K562 (cell line): ENCODE measurements at regions not wholly inside any gene's neighbourhood (a gene's known extent, or its start where the extent isn't known, plus 50 kb on each side); places are given as distances from the start of the nearest gene placed in this dataset.

ENCODE experiments used
- ATAC-seq: fragments of 200-7000 bp; cut with Tn5 transposase; 3 replicates; pipeline ENCODE4 v1.9.1; 2020; ENCODE audit warnings: moderate library complexity
- BruUV-seq: library from RNA; stranded (reverse); fragments of 400-500 nt; replicated peaks from 2 replicates; lab custom pipeline; 2021; lab: Mats Ljungman, UMichigan
- CTCF ChIA-PET: fragments of 300-600 bp; formaldehyde crosslinking; extraction: SDS; loops from one replicate; lab custom pipeline; 2021; ENCODE audit warnings: low intra/inter-chr PET ratio; lab: Yijun Ruan, JAX
- POLR2A ChIA-PET: fragments of 300-600, 350-650 bp; sonication (Branson Sonifier 250); formaldehyde crosslinking; extraction: SDS; loops from one replicate; lab custom pipeline; 2021; ENCODE audit warnings: antibody characterized with exemption, inconsistent platforms; lab: Yijun Ruan, JAX
- DNase-seq, 4 experiments: peaks; one replicate each; pipeline versions ENCODE4 v3.0.0 to v3.0.0-alpha.2; 2011 to 2018; ENCODE audit warnings: low spot score in 3 of 4, mixed read lengths in 3 of 4; ENCODE audit errors: extremely low read depth in 1 of 4
- FAIRE-seq: peaks from 2 replicates; lab custom pipeline; 2011; peaks lifted over from hg19 to GRCh38; lab: Jason Lieb, UNC
- H2AFZ ChIP-seq: 2 replicates; pipeline ENCODE4 v1.6.0; 2011; ENCODE audit warnings: low read depth, low read length, control low read depth, inconsistent platforms
- H3K27ac ChIP-seq: fragments of 200-600 bp; 3 replicates; pipeline ENCODE4 v1.8.0; 2011; ENCODE audit warnings: low read depth, mild to moderate bottlenecking, control low read depth, inconsistent platforms, low read length, moderate library complexity, mixed read lengths; ENCODE audit errors: extremely low read depth
- H3K27me3 ChIP-seq, 2 experiments: fragments of 300-600 bp in 1 of 2; 2 replicates in 1 of 2; 3 replicates in 1 of 2; pipeline versions ENCODE4 v1.6.0 to v1.8.0; 2011; ENCODE audit warnings: inconsistent platforms in 2 of 2, low read length in 2 of 2, mild to moderate bottlenecking in 1 of 2, mixed read lengths in 1 of 2, moderate library complexity in 1 of 2; ENCODE audit not compliant: control insufficient read depth in 2 of 2, insufficient read depth in 2 of 2
- H3K36me3 ChIP-seq: fragments of 300-600 bp; 3 replicates; pipeline ENCODE4 v1.8.0; 2011; ENCODE audit warnings: mild to moderate bottlenecking, low read length, inconsistent platforms; ENCODE audit not compliant: control insufficient read depth, insufficient read depth
- H3K4me1 ChIP-seq, 2 experiments: fragments of 200-600 bp in 1 of 2; replicated peaks in 1 of 2; 2 replicates in 1 of 2; 3 replicates in 1 of 2; pipeline versions ENCODE4 v1.5.1 to v1.8.0; 2011; ENCODE audit warnings: inconsistent platforms in 2 of 2, low read length in 2 of 2, mild to moderate bottlenecking in 1 of 2, mixed read lengths in 1 of 2, moderate library complexity in 1 of 2; ENCODE audit not compliant: control insufficient read depth in 2 of 2, insufficient read depth in 2 of 2
- H3K4me2 ChIP-seq: 2 replicates; pipeline ENCODE4 v1.6.1; 2011; ENCODE audit warnings: low read length, control low read depth, inconsistent platforms, mixed read lengths; ENCODE audit not compliant: insufficient read depth
- H3K4me3 ChIP-seq: fragments of 200-600 bp; sonication (generic), shearing (Covaris generic); 2 replicates; pipeline ENCODE4 v1.5.1; 2016; ENCODE audit warnings: control low read depth, inconsistent platforms
- H3K79me2 ChIP-seq: fragments of 200-600 bp; 3 replicates; pipeline ENCODE4 v1.8.0; 2011; ENCODE audit warnings: low read length, inconsistent platforms; ENCODE audit not compliant: control insufficient read depth, insufficient read depth
- H3K9ac ChIP-seq, 2 experiments: 2 replicates each; pipeline versions ENCODE4 v1.6.0 to v1.6.1; 2011; ENCODE audit warnings: low read depth in 2 of 2, low read length in 2 of 2, control low read depth in 1 of 2, inconsistent platforms in 1 of 2, mild to moderate bottlenecking in 1 of 2, mixed read lengths in 1 of 2; ENCODE audit not compliant: insufficient read depth in 1 of 2
- H3K9me1 ChIP-seq: one replicate; pipeline ENCODE4 v1.6.0; 2011; ENCODE audit warnings: inconsistent platforms, mild to moderate bottlenecking, low read length, moderate library complexity; ENCODE audit not compliant: control insufficient read depth, insufficient read depth
- H3K9me3 ChIP-seq: replicated peaks from 2 replicates; pipeline ENCODE4 v1.5.1; 2011; ENCODE audit warnings: low read depth, low read length, inconsistent platforms; ENCODE audit not compliant: control insufficient read depth, insufficient read depth
- H4K20me1 ChIP-seq: replicated peaks from 2 replicates; pipeline ENCODE4 v1.6.1; 2011; ENCODE audit warnings: low read length, inconsistent platforms, mixed read lengths; ENCODE audit not compliant: control insufficient read depth, insufficient read depth
- ATF7 ChIP-seq: fragments of 450-650 bp; IDR thresholded peaks from 2 replicates; pipeline ENCODE4 v1.7.1; 2014; ENCODE audit warnings: mild to moderate bottlenecking, moderate library complexity
- DPF2 ChIP-seq: fragments of 450-650 bp; IDR thresholded peaks from 2 replicates; pipeline ENCODE4 v1.6.1; 2016
- ETV1 ChIP-seq: fragments of 450-650 bp; conservative IDR thresholded peaks from 2 replicates; pipeline ENCODE4 v1.6.1; 2016; ENCODE audit warnings: missing genetic modification characterization, control low read depth, low read depth, missing compliant biosample characterization
- MEF2D ChIP-seq: conservative IDR thresholded peaks from 2 replicates; pipeline ENCODE4 v1.6.1; 2016; ENCODE audit warnings: low read depth, missing genetic modification characterization, missing compliant biosample characterization
- NR2C2 ChIP-seq, 2 experiments: fragments of 200-800 bp in 1 of 2; sonication (Bioruptor generic) in 1 of 2; sonication (generic) in 1 of 2; formaldehyde crosslinking in 1 of 2; IDR thresholded peaks; 2 replicates each; pipeline versions ENCODE4 v1.6.1 to v1.8.0; 2016 to 2022; ENCODE audit warnings: mild to moderate bottlenecking in 1 of 2, missing compliant biosample characterization in 1 of 2, missing genetic modification characterization in 1 of 2, missing genetic modification reagents in 1 of 2
- PRPF4 ChIP-seq: fragments of 200-400 bp; formaldehyde crosslinking; IDR thresholded peaks from one replicate; pipeline ENCODE4 v1.6.1; 2017; ENCODE audit warnings: low read length, low read depth, mild to moderate bottlenecking; ENCODE audit not compliant: insufficient read depth, poor library complexity, severe bottlenecking
- SMARCC2 ChIP-seq: fragments of 450-650 bp; IDR thresholded peaks from 2 replicates; pipeline ENCODE4 v1.6.1; 2017; ENCODE audit warnings: antibody characterized with exemption, moderate library complexity, mild to moderate bottlenecking, low read depth
- ZNF175 ChIP-seq: fragments of 200-800 bp; sonication (Bioruptor generic); IDR thresholded peaks from 2 replicates; pipeline ENCODE4 v1.6.1; 2016; ENCODE audit warnings: low read depth, mild to moderate bottlenecking, missing genetic modification characterization, missing compliant biosample characterization
- ZNF212 ChIP-seq: fragments of 450-650 bp; formaldehyde crosslinking; IDR thresholded peaks from 2 replicates; pipeline ENCODE4 v1.4.0; 2020; ENCODE audit warnings: mild to moderate bottlenecking
- WGBS: fragments of 100-300 bp; shearing (Covaris generic); methylation state at CpG from one replicate; pipeline ENCODE4 v1.1.6; 2016; ENCODE audit warnings: low coverage, mixed read lengths; ENCODE audit not compliant: insufficient coverage; ENCODE audit errors: missing lambda C conversion rate; 5-methylcytosine and 5-hydroxymethylcytosine counted together
- in situ Hi-C: fragments of 300-500 bp; cut with MboI; formaldehyde crosslinking; loops from 4 replicates; pipeline ENCODE4 v1.15.0; 2018; ENCODE audit warnings: inconsistent platforms, mixed read lengths
- intact Hi-C: fragments of 100-400 bp; cut with micrococcal nuclease; formaldehyde crosslinking; loops from 2 replicates; pipeline ENCODE4 v1.14.2; 2022
- TF ChIP-seq, protein P1 (sequence below): fragments of 450-650 bp; IDR thresholded peaks from 2 replicates; pipeline ENCODE4 v1.6.1; 2017; ENCODE audit warnings: antibody characterized with exemption
- TF ChIP-seq, protein P2 (sequence below): sonication (generic); formaldehyde crosslinking; IDR thresholded peaks from 2 replicates; pipeline ENCODE4 v1.9.0; 2022; ENCODE audit warnings: mild to moderate bottlenecking, missing genetic modification reagents

DNA sequence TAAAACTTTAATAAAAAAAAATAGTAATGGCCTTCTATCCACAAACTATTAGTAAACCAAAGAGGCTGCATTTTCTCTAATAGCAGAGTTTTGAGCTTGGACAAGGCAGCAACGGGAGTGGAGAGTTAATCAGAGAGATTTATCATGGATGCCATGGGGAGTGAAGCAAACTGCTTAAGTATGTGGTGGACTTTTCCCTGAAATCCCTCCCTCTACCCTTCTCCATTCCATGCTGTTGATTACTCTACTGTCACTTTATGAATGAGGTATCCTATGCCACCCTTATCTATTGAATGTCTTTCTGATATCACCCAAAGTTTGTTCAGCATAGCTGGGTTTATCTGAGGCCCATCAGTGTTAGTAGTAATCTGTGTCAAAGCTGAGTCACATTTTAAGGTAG, 335.6 kb upstream of the TRAM1L1 start (continued):
- TF ChIP-seq, protein P1, sequence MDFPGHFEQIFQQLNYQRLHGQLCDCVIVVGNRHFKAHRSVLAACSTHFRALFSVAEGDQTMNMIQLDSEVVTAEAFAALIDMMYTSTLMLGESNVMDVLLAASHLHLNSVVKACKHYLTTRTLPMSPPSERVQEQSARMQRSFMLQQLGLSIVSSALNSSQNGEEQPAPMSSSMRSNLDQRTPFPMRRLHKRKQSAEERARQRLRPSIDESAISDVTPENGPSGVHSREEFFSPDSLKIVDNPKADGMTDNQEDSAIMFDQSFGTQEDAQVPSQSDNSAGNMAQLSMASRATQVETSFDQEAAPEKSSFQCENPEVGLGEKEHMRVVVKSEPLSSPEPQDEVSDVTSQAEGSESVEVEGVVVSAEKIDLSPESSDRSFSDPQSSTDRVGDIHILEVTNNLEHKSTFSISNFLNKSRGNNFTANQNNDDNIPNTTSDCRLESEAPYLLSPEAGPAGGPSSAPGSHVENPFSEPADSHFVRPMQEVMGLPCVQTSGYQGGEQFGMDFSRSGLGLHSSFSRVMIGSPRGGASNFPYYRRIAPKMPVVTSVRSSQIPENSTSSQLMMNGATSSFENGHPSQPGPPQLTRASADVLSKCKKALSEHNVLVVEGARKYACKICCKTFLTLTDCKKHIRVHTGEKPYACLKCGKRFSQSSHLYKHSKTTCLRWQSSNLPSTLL = no peak
- TF ChIP-seq DPF2 (no peak), ZNF212 (CRISPR knock-in tag) (no peak), SMARCC2 (no peak), ETV1 (tag) (no peak), NR2C2 (CRISPR knock-in tag; IDR thresholded peaks at IDR 0.05) (no peak), NR2C2 (tag; IDR thresholded peaks at IDR 0.05) (no peak), MEF2D (tag) (no peak)

DNA sequence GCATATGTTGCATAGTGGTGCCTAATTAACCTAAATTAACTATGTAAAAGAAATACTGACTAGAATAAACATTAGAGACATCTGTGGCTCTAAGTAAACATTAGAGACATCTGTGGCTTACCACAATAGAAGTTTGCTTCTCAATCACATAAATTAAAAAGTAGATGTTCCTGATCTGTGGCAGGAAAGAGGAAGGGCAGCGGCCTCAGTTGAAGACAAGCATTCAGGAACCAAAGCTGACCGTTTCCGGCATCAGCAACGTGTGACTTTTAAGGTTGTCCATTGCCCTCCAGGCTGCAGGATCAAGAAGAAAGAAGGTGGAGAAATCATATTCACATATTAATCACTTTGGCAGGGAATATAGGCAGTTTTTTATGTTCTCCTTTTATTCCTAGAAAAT, 336.3 kb upstream of the TRAM1L1 start:
- no peak for TF ChIP-seq PRPF4
- TF ChIP-seq ZNF175 (CRISPR knock-in tag) = no peak
- TF ChIP-seq, protein P2, sequence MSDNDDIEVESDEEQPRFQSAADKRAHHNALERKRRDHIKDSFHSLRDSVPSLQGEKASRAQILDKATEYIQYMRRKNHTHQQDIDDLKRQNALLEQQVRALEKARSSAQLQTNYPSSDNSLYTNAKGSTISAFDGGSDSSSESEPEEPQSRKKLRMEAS (CRISPR knock-in tag) = no peak
- TF ChIP-seq ATF7 = no peak
- no peaks in the 10 kb centered on the region for H3K79me2 ChIP-seq
- in situ Hi-C loops = no loop called here
- no peak overlapping the region for H3K4me2 ChIP-seq
- no peaks in the 10 kb centered on the region for H3K9me3 ChIP-seq
- H3K27me3 ChIP-seq = no peaks in the 10 kb centered on the region
- H3K27ac ChIP-seq = no peak overlapping the region
- ChIA-PET POLR2A (no interaction called here), CTCF (no interaction called here)
- DNase-seq (no peak), ATAC-seq (no peak), FAIRE-seq (no peak)
- BruUV-seq = no TSS peak
- no peaks in the 10 kb centered on the region for H3K9me1 ChIP-seq
- no peak overlapping the region for H3K4me3 ChIP-seq
- H3K4me1 ChIP-seq = no peaks in the 10 kb centered on the region
- 4% methylated on average over 4 of the region's 4 CpGs for WGBS
- no peaks in the 10 kb centered on the region for H3K36me3 ChIP-seq
- intact Hi-C loops = no loop called here
- H2AFZ ChIP-seq = no peak overlapping the region
- H4K20me1 ChIP-seq = no peaks in the 10 kb centered on the region
- H3K9ac ChIP-seq = no peak overlapping the region
